MM.1S (cell line): ENCODE measurements at regions not wholly inside any gene's neighbourhood (a gene's known extent, or its start where the extent isn't known, plus 50 kb on each side); places are given as distances from the start of the nearest gene placed in this dataset.

Source experiments
- DNase-seq: peaks from one replicate; pipeline ENCODE4 v3.0.0-alpha.2; 2015
- H2AFZ ChIP-seq: fragments of 300-600 bp; sonication (generic); 2 replicates; pipeline ENCODE4 v1.6.0; 2016; ENCODE audit warnings: antibody characterized with exemption, low read length
- H3F3A ChIP-seq: fragments of 300-600 bp; sonication (generic); 2 replicates; pipeline ENCODE4 v1.6.1; 2016; ENCODE audit warnings: mild to moderate bottlenecking, antibody characterized with exemption, low read length, moderate library complexity, mixed read lengths; ENCODE audit not compliant: insufficient read depth
- H3K27ac ChIP-seq: fragments of 300-600 bp; sonication (generic); 2 replicates; pipeline ENCODE4 v1.5.1; 2016; ENCODE audit warnings: mild to moderate bottlenecking, low read length
- H3K27me3 ChIP-seq: fragments of 300-600 bp; sonication (generic); replicated peaks from 2 replicates; pipeline ENCODE4 v1.6.0; 2016; ENCODE audit warnings: low read length; ENCODE audit not compliant: insufficient read depth
- H3K36me3 ChIP-seq: fragments of 300-600 bp; sonication (generic); replicated peaks from 2 replicates; pipeline ENCODE4 v1.6.1; 2016; ENCODE audit warnings: mild to moderate bottlenecking, low read length, mixed read lengths; ENCODE audit not compliant: insufficient read depth
- H3K4me1 ChIP-seq: fragments of 300-600 bp; sonication (generic); 2 replicates; pipeline ENCODE4 v1.6.1; 2016; ENCODE audit warnings: low read length, mixed read lengths
- H3K4me2 ChIP-seq: fragments of 300-600 bp; sonication (generic); 2 replicates; pipeline ENCODE4 v1.6.0; 2016; ENCODE audit warnings: low read depth, low read length
- H3K4me3 ChIP-seq: fragments of 300-600 bp; sonication (generic); 2 replicates; pipeline ENCODE4 v1.5.1; 2016; ENCODE audit warnings: low read length, mixed read lengths
- H3K79me2 ChIP-seq: fragments of 300-600 bp; sonication (generic); 2 replicates; pipeline ENCODE4 v1.6.1; 2016; ENCODE audit warnings: mixed run types, low read length, mixed read lengths
- H3K9ac ChIP-seq: fragments of 300-600 bp; sonication (generic); 2 replicates; pipeline ENCODE4 v1.6.1; 2016; ENCODE audit warnings: low read length, mixed read lengths
- H3K9me2 ChIP-seq: fragments of 300-600 bp; sonication (generic); replicated peaks from 2 replicates; pipeline ENCODE4 v1.6.1; 2016; ENCODE audit warnings: mild to moderate bottlenecking, low read length, mixed read lengths; ENCODE audit not compliant: insufficient read depth
- H3K9me3 ChIP-seq: fragments of 300-600 bp; sonication (generic); replicated peaks from 2 replicates; pipeline ENCODE4 v1.6.1; 2016; ENCODE audit warnings: mild to moderate bottlenecking, low read length, mixed read lengths; ENCODE audit not compliant: insufficient read depth
- H4K20me1 ChIP-seq: fragments of 300-600 bp; sonication (generic); 2 replicates; pipeline ENCODE4 v1.6.1; 2016; ENCODE audit warnings: mild to moderate bottlenecking, low read length, moderate library complexity, mixed read lengths; ENCODE audit not compliant: insufficient read depth
- CTCF ChIP-seq: fragments of 300-600 bp; sonication (generic); IDR thresholded peaks from 2 replicates; pipeline ENCODE4 v1.5.1; 2016; ENCODE audit warnings: antibody characterized with exemption, low read length, mixed read lengths
- EZH2 ChIP-seq: fragments of 300-600 bp; sonication (generic); optimal IDR thresholded peaks from 2 replicates; pipeline ENCODE3; 2017; ENCODE audit warnings: low read depth, mild to moderate bottlenecking, antibody characterized with exemption, low read length, mixed read lengths
- EZH2phosphoT487 ChIP-seq: fragments of 300-600 bp; sonication (generic); IDR thresholded peaks from 2 replicates; pipeline ENCODE4 v1.6.1; 2018; ENCODE audit warnings: antibody characterized with exemption, low read length

GRCh38 chr11:115077740-115078139, 399.4 kb downstream of the NXPE2 start:
- no peak overlapping the region for H3K27ac ChIP-seq
- H3K36me3 ChIP-seq, result no peaks in the 10 kb centered on the region
- no peak overlapping the region for H3K9ac ChIP-seq
- H3K27me3 ChIP-seq, result no peaks in the 10 kb centered on the region
- H2AFZ ChIP-seq, result no peak overlapping the region
- H3K4me3 ChIP-seq, result no peak overlapping the region
- no peaks in the 10 kb centered on the region for H3K9me3 ChIP-seq
- no peaks in the 10 kb centered on the region for H3K9me2 ChIP-seq
- TF ChIP-seq CTCF (no peak), EZH2phosphoT487 (no peak), EZH2 (no peak)
- no peaks in the 10 kb centered on the region for H4K20me1 ChIP-seq
- no peaks in the 10 kb centered on the region for H3F3A ChIP-seq
- H3K4me2 ChIP-seq, result no peak overlapping the region
- DNase-seq, result no peak
- no peaks in the 10 kb centered on the region for H3K79me2 ChIP-seq
- no peaks in the 10 kb centered on the region for H3K4me1 ChIP-seq

- H3K4me1 ChIP-seq, result no peaks in the 10 kb centered on the region
- DNase-seq, result no peak
- no peaks in the 10 kb centered on the region for H3K9me2 ChIP-seq
Measured at GRCh38 chr11:115078461-115079438, 400.4 kb downstream of the NXPE2 start.

GRCh38 chr11:115080923-115081680, 402.8 kb downstream of the NXPE2 start:
- Histone ChIP-seq H3K27me3 (no peaks in the 10 kb centered on the region), H3K4me3 (no peak overlapping the region), H3F3A (no peaks in the 10 kb centered on the region), H3K9me3 (no peaks in the 10 kb centered on the region), H3K9me2 (no peaks in the 10 kb centered on the region), H3K4me1 (no peaks in the 10 kb centered on the region), H3K9ac (no peak overlapping the region), H3K4me2 (no peak overlapping the region), H3K36me3 (no peaks in the 10 kb centered on the region), H3K79me2 (no peaks in the 10 kb centered on the region), H2AFZ (no peak overlapping the region), H3K27ac (no peak overlapping the region), H4K20me1 (no peaks in the 10 kb centered on the region)
- TF ChIP-seq CTCF (no peak), EZH2 (no peak), EZH2phosphoT487 (no peak)
- DNase-seq, result no peak

More at GRCh38 chr11:115078461-115079438, 400.4 kb downstream of the NXPE2 start:
- H3K4me3 ChIP-seq, result no peak overlapping the region
- H3K4me2 ChIP-seq, result no peak overlapping the region
- TF ChIP-seq EZH2phosphoT487 (no peak), EZH2 (no peak), CTCF (no peak)
- H3F3A ChIP-seq, result no peaks in the 10 kb centered on the region
- H4K20me1 ChIP-seq, result no peaks in the 10 kb centered on the region
- no peaks in the 10 kb centered on the region for H3K36me3 ChIP-seq
- H3K27me3 ChIP-seq, result no peaks in the 10 kb centered on the region
- no peaks in the 10 kb centered on the region for H3K79me2 ChIP-seq
- H3K9ac ChIP-seq, result no peak overlapping the region
- H2AFZ ChIP-seq, result no peak overlapping the region
- no peak overlapping the region for H3K27ac ChIP-seq
- no peaks in the 10 kb centered on the region for H3K9me3 ChIP-seq
